Transverse colon (tissue), 4 donors: ENCODE measurements at regions not wholly inside any gene's neighbourhood (a gene's known extent, or its start where the extent isn't known, plus 50 kb on each side); places are given as distances from the start of the nearest gene placed in this dataset.

ENCODE experiments used
- DNase-seq: peaks from one replicate; pipeline ENCODE4 v3.0.0-alpha.2; 2019
- H3K27ac ChIP-seq, 4 donors: fragments of 200-600 bp; sonication (generic); 2 replicates each; pipeline ENCODE4 v1.5.1; 2016 to 2018; ENCODE audit warnings: inconsistent platforms in 4 of 4
- H3K27me3 ChIP-seq: fragments of 200-600 bp; sonication (generic); 2 replicates; pipeline ENCODE4 v1.5.1; 2017; ENCODE audit warnings: inconsistent platforms
- H3K36me3 ChIP-seq, 4 donors: fragments of 200-600 bp; sonication (generic); 2 replicates each; pipeline ENCODE4 v1.5.1; 2017 to 2019; ENCODE audit warnings: inconsistent platforms in 4 of 4
- H3K4me1 ChIP-seq, 4 donors: fragments of 200-600 bp; sonication (generic); 2 replicates each; pipeline ENCODE4 v1.5.1; 2017 to 2020; ENCODE audit warnings: inconsistent platforms in 4 of 4
- H3K4me3 ChIP-seq, 4 donors: fragments of 200-600 bp; sonication (generic); 1 replicate in 1 of 4; 2 replicates in 3 of 4; pipeline versions ENCODE4 v1.5.1 to v1.6.1; 2017 to 2019; ENCODE audit warnings: inconsistent platforms in 4 of 4
- H3K9me3 ChIP-seq, 2 donors: fragments of 200-600 bp; sonication (generic); 2 replicates each; pipeline ENCODE4 v1.5.1; 2017 to 2019; ENCODE audit warnings: inconsistent platforms in 2 of 2
- CTCF ChIP-seq, 5 experiments: fragments of 200-600 bp in 3 of 5; fragments of 450-650 bp in 2 of 5; sonication (generic) in 3 of 5; IDR thresholded peaks; 1 replicate in 2 of 5; 2 replicates in 3 of 5; pipeline ENCODE4 v1.5.1; 2016 to 2017; ENCODE audit warnings: antibody characterized with exemption in 5 of 5, inconsistent platforms in 3 of 5, mild to moderate bottlenecking in 2 of 5, moderate library complexity in 1 of 5
- EP300 ChIP-seq: sonication (generic); formaldehyde crosslinking; IDR thresholded peaks from one replicate; pipeline ENCODE4 v1.6.1; 2017; ENCODE audit warnings: antibody characterized with exemption, low read depth
- POLR2A ChIP-seq: fragments of 450-650 bp; IDR thresholded peaks from one replicate; pipeline ENCODE4 v1.6.1; 2016; ENCODE audit warnings: antibody characterized with exemption, mild to moderate bottlenecking, moderate library complexity
- POLR2AphosphoS5 ChIP-seq, 3 donors: sonication (generic); formaldehyde crosslinking; IDR thresholded peaks; one replicate each; pipeline ENCODE4 v1.6.1; 2016; ENCODE audit warnings: antibody characterized with exemption in 3 of 3
- WGBS, 2 donors: methylation state at CpG; one replicate each; pipeline ENCODE4 v1.1.5; 2018; ENCODE audit warnings: low coverage in 1 of 2; 5-methylcytosine and 5-hydroxymethylcytosine counted together
- in situ Hi-C, 4 donors: fragments of 200-750 bp; cut with MboI; loops; one replicate each; pipeline versions ENCODE4 v1.15.0 to v1.15.1; 2017; ENCODE audit warnings: low sequenced_read_pairs in 3 of 4, low pct_ligation_motif_present in 1 of 4, low pct_unique_long_range_greater_than_20kb in 1 of 4
- intact Hi-C: fragments of 100-400 bp; cut with DNase I; formaldehyde crosslinking; loops from one replicate; pipeline ENCODE4 v1.15.1; 2023; ENCODE audit warnings: low total_unique reads

DNA sequence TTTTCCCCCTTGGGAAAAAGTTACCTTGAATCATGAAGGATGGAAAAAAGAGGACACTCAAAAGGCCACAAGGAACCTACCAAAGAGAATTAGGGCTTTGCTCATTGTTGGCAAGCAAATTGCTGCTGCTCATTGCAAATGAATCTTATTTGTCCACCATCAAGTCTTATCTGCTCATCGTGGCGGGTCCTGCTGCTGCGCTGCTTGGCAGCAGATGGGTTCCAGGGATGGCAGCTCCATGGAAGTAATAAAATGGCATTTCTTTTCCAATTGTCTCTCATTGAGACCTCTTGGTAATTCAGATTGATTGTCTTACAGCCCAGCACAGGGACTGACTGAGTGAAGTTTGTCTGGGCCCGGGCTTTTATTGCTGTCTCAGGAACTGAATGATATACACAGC, 118.7 kb downstream of the MRM1 start:
- intact Hi-C loops: no loop called here
- 55% methylated on average over 4 of the region's 4 CpGs; no CpG with 5 or more reads in 1 of the 2 donors for WGBS, 2 donors
- no peak overlapping the region for H3K4me3 ChIP-seq

DNA sequence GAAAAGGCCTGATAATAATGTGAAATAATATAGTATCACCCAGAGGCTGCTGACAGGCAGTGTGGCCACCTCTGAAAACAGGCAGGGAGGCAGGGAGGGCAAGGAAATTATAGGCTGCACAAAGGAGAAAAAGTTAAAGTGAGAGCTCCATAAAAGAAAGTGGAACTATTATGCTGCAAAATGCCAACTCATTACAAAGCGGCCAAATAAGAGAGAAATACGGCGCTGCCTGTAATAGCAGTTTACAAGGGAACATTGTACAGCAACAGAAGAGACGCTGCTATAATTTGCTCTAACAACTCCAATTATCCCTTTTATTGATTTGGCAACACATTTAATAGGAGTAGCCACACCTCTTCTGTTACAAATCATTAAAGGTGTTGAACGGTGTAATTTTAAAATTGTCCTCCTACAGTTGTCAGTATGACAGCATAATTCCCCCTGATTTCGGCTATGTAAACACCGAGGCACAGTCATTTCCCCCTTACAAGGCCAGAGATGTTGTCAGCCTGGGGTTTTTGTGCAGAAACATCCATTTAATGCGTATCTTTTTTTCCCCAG, 120.3 kb downstream of the MRM1 start:
- H3K27me3 ChIP-seq: no peaks in the 10 kb centered on the region
- in situ Hi-C loops (no loop called here), intact Hi-C loops (no loop called here)
- H3K4me3 ChIP-seq: peak overlapping the region in 3 of 4 donors; percentile 30 to 43 (median 36)
- no peaks in the 10 kb centered on the region for H3K36me3 ChIP-seq
- H3K9me3 ChIP-seq: no peaks in the 10 kb centered on the region
- DNase-seq: no peak
- TF ChIP-seq EP300 (no peak), POLR2A (no peak), CTCF (IDR thresholded peaks at IDR 0.05) (no peak), POLR2AphosphoS5 (IDR thresholded peaks at IDR 0.05) (no peak)
- peak overlapping the region; percentile 41 to 68 (median 52) for H3K27ac ChIP-seq
- 17 to 24% methylated on average over 8 of the region's 8 CpGs for WGBS, 2 donors
- peaks cover 0 to 24% (median 18%) of the 10 kb centered on the region in 4 donors for H3K4me1 ChIP-seq

More for the DNA sequence above, 118.7 kb downstream of the MRM1 start:
- H3K9me3 ChIP-seq: no peaks in the 10 kb centered on the region
- in situ Hi-C loops: no loop called here
- H3K4me1 ChIP-seq: peaks cover 0 to 24% (median 18%) of the 10 kb centered on the region in 4 donors
- TF ChIP-seq POLR2AphosphoS5 (IDR thresholded peaks at IDR 0.05): no peak
- TF ChIP-seq CTCF (IDR thresholded peaks at IDR 0.05): no peak
- no peak for TF ChIP-seq POLR2A
- H3K27me3 ChIP-seq: no peaks in the 10 kb centered on the region
- no peak for DNase-seq
- H3K36me3 ChIP-seq: no peaks in the 10 kb centered on the region
- H3K27ac ChIP-seq: no peak overlapping the region

DNA sequence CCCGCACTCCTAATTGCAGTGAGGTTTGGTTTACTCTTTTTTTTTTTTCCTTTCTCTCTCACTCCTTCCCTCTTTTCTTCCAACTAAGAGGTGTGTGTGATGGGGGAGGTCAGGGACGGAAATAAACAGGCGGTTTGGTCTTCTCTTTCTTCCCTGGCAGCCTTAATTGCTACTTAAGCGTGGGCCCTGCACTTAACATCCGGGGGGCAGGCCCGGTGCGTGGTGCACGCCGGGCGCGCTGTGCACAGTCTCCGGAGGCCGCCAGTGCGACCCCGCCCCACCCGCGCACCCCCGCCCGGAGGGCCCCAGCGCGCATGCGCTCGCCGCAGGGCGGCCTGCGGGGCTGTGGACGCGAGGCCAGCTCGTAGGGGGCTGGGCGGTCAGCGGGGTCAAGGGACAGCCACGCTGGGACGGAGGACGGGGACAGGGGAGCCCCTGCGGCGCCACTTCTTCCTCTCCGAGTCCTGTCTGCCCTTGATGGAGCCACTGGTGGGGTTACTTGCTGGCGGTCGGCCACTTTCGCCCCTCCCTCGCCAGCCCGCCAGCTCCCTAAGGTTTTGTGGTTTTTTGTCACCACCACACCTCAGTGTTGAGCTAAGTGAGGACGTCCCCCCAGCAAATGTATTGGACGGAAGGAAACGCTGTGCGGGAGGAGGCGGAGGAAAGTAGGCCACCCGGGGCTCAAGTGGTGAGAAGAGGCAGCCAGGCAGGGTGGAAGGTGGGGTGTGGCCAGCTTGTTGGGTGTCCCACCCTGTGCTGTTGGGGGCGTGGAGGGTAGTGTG, 120.9 kb downstream of the MRM1 start:
- Histone ChIP-seq H3K9me3 (no peaks in the 10 kb centered on the region), H3K27ac (peak overlapping the region; percentile 41 to 68 (median 52)), H3K4me3 (peak overlapping the region; percentile 30 to 43 (median 36)), H3K27me3 (no peaks in the 10 kb centered on the region), H3K36me3 (no peaks in the 10 kb centered on the region), H3K4me1 (peaks cover 0 to 24% (median 18%) of the 10 kb centered on the region in 4 donors)
- in situ Hi-C loops (no loop called here), intact Hi-C loops (no loop called here)
- DNase-seq: peak; percentile 74
- 0 to 8% methylated on average over 1 to 44 of the region's 49 CpGs for WGBS, 2 donors
- TF ChIP-seq CTCF (IDR thresholded peaks at IDR 0.05): no peak
- TF ChIP-seq POLR2AphosphoS5 (IDR thresholded peaks at IDR 0.05): no peak
- TF ChIP-seq POLR2A: no peak
- TF ChIP-seq EP300: no peak

DNA sequence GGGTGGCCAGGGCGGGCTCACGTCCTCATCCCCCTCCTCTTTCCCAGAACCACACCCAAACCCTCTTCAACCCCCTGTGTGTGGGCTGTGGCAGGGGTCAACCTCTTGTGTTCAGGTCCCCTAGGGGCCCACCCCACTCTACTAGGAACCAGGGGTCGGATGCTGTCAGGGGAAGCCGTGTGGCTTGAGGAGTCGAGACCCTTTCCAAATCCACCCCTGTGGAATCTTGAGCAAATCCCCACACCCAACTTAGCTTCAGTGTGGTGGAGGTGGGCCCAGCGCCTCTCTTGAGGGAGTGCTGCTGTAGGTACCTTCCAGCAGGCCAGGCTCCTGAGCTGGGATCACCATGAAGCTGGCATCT, 121.5 kb downstream of the MRM1 start:
- no peaks in the 10 kb centered on the region for H3K36me3 ChIP-seq
- no peaks in the 10 kb centered on the region for H3K27me3 ChIP-seq
- no peaks in the 10 kb centered on the region for H3K9me3 ChIP-seq
- TF ChIP-seq POLR2AphosphoS5 (IDR thresholded peaks at IDR 0.05) (no peak), POLR2A (no peak), CTCF (IDR thresholded peaks at IDR 0.05) (no peak), EP300 (no peak)
- peaks cover 0 to 24% (median 18%) of the 10 kb centered on the region in 4 donors for H3K4me1 ChIP-seq
- WGBS, 2 donors: 54% methylated on average over 6 of the region's 6 CpGs; no CpG with 5 or more reads in 1 of the 2 donors
- intact Hi-C loops (no loop called here), in situ Hi-C loops (no loop called here)
- peak overlapping the region in 2 of 4 donors; percentile 56 to 68 for H3K27ac ChIP-seq
- no peak for DNase-seq
- H3K4me3 ChIP-seq: peak overlapping the region in 1 of 4 donors; percentile 43
